ES-I3 (cell line): ENCODE measurements at regions not wholly inside any gene's neighbourhood (a gene's known extent, or its start where the extent isn't known, plus 50 kb on each side); places are given as distances from the start of the nearest gene placed in this dataset.

Source experiments
- H3K36me3 ChIP-seq: 2 replicates; pipeline ENCODE4 v1.6.1; 2013; ENCODE audit warnings: mild to moderate bottlenecking, low read length, control low read depth, moderate library complexity; ENCODE audit not compliant: insufficient read depth
- H3K4me1 ChIP-seq: 2 replicates; pipeline ENCODE4 v1.6.1; 2013; ENCODE audit warnings: mild to moderate bottlenecking, control low read depth, low read length; ENCODE audit not compliant: insufficient read depth
- H3K9ac ChIP-seq: 2 replicates; pipeline ENCODE4 v1.6.1; 2013; ENCODE audit warnings: low read depth, mild to moderate bottlenecking, low read length, moderate library complexity
- H3K9me3 ChIP-seq: 2 replicates; pipeline ENCODE4 v1.6.1; 2013; ENCODE audit warnings: mild to moderate bottlenecking, low read length, moderate library complexity; ENCODE audit not compliant: control insufficient read depth, insufficient read depth

DNA sequence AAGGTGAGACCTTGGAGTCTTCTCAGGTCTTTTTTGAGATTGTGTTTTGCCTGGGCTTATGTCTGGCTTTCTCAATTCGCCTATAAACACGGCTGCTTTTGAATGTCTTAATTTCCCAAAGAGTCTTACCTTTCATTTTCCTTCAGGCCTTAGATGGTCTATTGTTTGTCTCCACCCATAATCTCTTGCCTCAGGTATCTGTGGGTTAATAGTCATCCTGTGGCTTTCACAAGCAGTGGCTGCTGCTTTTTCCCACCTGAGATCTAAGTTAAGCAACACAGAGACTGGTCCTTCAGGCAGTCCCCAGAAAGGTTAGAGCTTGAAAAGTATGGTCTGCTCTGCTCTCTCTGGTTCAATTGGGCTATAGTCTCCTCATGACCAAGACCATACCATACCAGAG is 275.3 kb downstream of the INSIG2 start:
- H3K9ac ChIP-seq: no peak overlapping the region
- no peaks in the 10 kb centered on the region for H3K4me1 ChIP-seq
- no peaks in the 10 kb centered on the region for H3K36me3 ChIP-seq
- H3K9me3 ChIP-seq: no peaks in the 10 kb centered on the region

DNA sequence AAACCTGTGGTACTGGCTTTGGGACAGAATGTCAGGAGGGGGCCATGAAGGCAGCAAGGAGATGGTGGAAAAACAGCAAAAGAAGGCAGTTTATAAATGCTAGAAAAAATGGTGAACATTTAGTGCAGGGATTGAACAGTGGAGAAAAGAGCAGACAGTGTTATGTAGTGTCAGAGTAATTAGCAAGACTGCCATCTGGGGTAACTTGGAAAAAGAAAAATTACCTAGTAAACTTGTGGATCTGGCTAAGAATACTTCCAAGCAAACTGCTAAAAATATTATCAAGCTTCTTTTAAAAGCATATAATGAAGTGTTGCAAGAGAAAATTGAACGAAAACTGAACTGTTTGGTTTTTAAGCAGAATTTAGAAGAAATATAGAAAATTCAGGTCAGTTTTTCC is 267.8 kb downstream of the INSIG2 start:
- Histone ChIP-seq H3K9ac (no peak overlapping the region), H3K4me1 (no peaks in the 10 kb centered on the region), H3K9me3 (no peaks in the 10 kb centered on the region), H3K36me3 (no peaks in the 10 kb centered on the region)

DNA sequence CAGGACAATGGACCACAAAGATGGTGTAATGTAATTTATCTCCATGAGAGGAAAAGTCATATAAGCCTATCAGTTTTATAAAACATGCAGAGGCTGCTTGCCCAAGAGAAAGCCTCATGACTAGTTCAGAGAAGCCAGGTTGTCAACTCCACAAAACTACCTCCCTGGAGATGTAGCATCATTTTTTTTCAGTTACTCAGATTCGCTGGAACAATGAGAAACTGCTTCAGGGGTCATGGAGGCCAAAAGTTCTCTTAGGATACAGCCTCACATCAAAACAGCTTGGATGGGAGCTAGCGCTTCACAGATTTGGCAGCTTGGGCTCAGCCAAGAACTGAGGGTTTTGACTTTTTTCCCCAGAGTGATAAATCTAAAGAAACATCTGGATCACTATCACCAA is 263.5 kb downstream of the INSIG2 start:
- Histone ChIP-seq H3K9me3 (no peaks in the 10 kb centered on the region), H3K9ac (no peak overlapping the region), H3K36me3 (no peaks in the 10 kb centered on the region), H3K4me1 (peaks cover 7% of the 10 kb centered on the region; the same call in 1 of the 2 replicates)

DNA sequence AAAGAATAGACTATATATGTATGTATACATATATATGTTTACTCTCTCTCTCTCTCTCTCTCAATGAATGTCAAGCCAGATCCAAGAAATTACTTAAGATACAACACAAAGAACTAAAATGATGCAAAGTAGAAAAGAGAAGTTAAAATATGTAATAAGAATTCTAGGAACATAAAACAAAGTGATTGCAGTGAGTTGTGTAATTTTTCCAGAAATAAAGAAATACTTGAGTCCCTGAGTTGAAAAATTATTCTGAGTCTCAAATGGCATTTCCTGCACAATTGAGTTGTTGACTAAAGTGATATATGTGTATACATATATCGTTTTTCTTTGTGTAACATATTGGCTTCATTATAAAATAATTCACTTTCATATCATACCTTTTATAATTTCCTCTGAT is 262.4 kb downstream of the INSIG2 start:
- H3K36me3 ChIP-seq: no peaks in the 10 kb centered on the region
- H3K4me1 ChIP-seq: peaks cover 18% of the 10 kb centered on the region; the same call in 1 of the 2 replicates
- H3K9me3 ChIP-seq: no peaks in the 10 kb centered on the region
- no peak overlapping the region for H3K9ac ChIP-seq

DNA sequence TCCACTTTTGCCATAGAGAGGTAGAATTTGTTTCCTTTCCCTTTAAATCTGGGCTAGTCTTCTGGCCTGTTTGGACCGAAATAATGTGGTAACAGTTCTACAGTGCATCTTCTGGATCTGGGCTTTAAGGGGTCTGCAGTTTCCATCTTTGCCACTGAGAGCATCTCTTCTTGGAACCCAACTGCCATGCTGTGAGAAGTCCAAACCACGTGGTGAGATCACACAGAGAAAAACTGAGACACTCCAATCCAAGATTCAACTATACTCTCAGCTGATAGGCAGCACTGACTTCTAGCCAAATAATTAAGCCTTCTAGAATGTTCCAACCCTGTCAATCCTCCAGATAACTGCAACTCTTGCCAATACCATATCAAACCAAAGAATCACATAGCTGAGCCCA is 261.1 kb downstream of the INSIG2 start:
- Histone ChIP-seq H3K9me3 (no peaks in the 10 kb centered on the region), H3K36me3 (no peaks in the 10 kb centered on the region), H3K4me1 (peaks cover 20% of the 10 kb centered on the region; the same call in 1 of the 2 replicates), H3K9ac (no peak overlapping the region)

DNA sequence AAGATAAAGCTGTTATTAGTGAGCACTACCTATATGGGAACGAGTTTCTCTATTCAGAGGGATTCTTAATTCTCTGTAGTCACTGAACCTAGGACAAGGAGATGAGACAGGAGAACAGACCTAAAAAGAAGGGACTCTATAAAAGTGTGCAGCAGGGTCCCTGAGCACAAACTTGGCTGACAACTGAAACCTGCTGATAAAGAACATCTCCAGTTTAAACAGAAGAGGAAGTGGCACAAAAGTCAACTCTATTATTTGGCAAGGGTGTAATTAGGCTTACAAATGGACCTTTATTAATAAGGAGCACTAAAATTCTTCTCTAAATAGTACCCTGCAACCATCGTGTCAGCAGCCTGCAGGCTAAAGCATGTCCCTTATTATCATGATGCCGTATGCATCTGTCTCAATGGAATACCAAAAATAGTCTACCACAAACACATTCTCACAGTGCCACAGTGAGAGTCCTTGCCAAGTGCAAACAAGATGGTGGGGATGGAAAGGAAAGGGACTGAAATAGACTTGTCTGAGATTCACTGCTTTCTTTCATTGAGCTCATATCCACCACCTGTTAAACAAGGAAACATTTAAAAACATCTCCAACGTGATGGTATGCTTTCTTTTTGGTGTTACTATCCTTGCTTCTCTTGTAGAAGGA is 260.2 kb downstream of the INSIG2 start:
- Histone ChIP-seq H3K9ac (no peak overlapping the region), H3K9me3 (no peaks in the 10 kb centered on the region), H3K36me3 (no peaks in the 10 kb centered on the region), H3K4me1 (peaks cover 20% of the 10 kb centered on the region; the same call in 1 of the 2 replicates)

DNA sequence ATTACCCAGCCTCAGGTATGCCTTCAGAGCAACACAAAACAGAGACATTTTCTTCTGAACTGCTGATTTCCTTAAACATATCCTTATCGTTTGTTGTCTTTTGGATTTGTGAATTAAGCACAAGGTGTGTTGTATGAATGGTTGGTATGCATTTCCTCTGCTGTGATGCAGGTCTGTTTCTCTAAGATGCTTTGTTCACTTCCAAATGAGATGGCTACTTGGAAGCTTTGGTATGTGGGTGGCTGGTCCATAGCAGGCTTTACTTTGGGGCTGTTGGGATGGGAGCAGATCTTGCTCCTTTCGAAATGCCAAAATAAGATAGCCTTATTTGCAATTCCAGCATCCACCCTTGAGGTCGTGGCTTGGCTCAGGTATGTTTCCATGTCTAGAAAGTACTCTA is 257.2 kb downstream of the INSIG2 start:
- Histone ChIP-seq H3K4me1 (peaks cover 26% of the 10 kb centered on the region; the same call in 1 of the 2 replicates), H3K36me3 (no peaks in the 10 kb centered on the region), H3K9ac (no peak overlapping the region), H3K9me3 (no peaks in the 10 kb centered on the region)

DNA sequence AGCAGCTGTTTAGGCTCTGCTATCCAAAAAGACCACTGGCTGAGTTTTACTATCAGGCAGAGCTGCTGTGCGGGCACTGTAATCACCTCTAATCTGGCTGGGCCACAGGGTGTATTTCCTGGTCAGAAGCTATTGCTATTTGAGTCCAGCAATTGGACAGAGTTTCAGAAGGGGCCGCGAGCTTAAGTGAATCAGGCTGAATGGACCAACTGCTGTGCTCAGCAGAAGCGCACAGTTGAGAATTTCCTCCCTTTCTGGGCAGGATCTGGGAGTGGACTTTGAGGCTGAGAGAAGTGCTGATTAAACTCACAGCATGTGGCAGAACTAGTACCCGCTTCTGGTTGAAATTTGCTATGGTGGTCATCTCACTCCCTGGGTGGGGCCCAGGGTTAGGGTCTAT is 251.8 kb downstream of the INSIG2 start:
- H3K9me3 ChIP-seq: no peaks in the 10 kb centered on the region
- no peaks in the 10 kb centered on the region for H3K36me3 ChIP-seq

DNA sequence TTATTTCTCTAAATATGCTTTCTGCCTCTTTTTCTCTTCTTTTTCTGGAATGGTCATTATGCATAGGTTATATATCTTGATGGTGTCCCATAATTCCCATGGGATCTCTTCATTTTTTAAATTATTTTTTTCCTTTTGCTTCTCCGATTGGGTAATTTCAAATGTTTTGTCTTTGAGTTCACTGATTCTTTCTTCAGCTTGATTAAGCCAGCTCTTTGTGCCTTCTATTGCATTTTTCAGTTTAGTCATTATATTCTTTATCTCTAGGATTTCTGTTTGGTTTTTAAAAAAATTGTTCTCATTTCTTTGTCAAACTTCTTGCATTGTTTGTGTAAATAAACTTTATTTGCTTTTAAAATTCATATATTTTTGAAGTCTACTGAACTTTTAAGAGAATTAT is 251.1 kb downstream of the INSIG2 start:
- Histone ChIP-seq H3K36me3 (no peaks in the 10 kb centered on the region), H3K9me3 (no peaks in the 10 kb centered on the region), H3K4me1 (peaks cover 10% of the 10 kb centered on the region), H3K9ac (no peak overlapping the region)

More for the DNA sequence above, 251.8 kb downstream of the INSIG2 start:
- Histone ChIP-seq H3K4me1 (peaks cover 10% of the 10 kb centered on the region), H3K9ac (no peak overlapping the region)

DNA sequence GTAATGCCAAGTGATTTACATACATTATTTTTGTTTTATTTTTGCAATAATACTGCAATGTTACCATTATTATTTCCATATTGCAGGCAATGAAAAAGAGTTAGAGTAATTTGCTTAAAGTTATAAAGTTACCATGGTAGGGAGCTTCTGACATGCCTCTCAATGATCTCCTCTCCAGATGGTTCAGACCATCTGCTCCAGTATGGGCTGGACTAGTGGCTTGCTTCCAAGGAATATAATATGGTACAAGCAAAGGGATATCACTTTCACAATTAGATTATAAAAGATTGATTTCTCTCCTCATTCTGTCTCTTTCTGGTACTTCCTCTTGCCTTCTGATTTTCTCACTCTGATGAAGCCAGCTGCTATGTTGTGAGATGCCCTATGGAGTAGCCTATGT is 245.4 kb downstream of the INSIG2 start:
- Histone ChIP-seq H3K9me3 (no peaks in the 10 kb centered on the region), H3K4me1 (no peaks in the 10 kb centered on the region), H3K36me3 (no peaks in the 10 kb centered on the region), H3K9ac (no peak overlapping the region)

DNA sequence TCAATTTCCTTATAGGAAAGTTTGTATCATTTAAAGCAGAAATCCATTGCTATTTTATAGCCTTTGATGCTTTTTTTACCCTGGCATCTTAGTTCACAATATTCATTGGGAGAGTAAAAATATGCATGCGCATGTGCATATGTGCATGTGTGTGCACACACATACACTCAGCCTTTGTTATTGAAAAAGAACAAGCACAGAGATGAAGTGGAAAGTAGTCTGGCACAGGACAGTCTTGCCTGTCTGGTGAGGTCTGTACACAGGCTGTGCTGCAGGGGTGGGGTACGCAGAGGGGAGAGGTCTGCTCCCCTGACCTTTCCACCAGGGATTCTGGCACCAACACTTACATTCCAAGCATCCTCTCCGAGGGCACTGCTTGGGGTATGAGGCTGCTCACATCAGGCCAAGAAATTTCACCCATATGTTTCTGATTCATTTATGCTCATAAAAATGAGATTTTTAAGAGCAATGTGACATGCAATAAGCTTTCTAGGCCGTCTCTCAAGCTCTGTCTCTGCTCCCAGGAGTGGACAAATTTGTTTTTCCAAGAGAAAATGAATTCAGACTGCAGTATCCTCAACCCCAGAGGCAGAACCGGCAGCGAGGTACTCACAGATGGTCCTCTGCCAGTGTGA is 237.2 kb downstream of the INSIG2 start:
- H3K4me1 ChIP-seq: peaks cover 16% of the 10 kb centered on the region
- H3K36me3 ChIP-seq: no peaks in the 10 kb centered on the region
- no peak overlapping the region for H3K9ac ChIP-seq
- H3K9me3 ChIP-seq: no peaks in the 10 kb centered on the region

DNA sequence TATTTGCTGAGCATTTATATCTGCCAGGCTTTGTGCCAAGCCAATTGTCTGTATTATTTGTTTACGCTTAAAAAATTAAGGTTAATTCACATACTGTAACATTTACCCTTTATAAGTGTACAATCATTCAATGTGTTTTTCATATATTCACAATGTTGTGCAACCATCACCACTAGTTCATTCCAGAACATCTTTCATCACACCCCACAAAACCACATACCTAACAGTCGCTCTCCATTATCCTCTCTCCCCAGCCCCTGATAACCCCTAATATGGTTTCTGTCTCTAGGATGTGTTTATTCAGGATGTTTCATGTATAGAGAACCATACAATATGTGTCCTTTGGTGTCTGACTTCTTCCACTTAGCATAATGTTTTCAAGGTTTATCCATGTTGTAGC is 234.1 kb downstream of the INSIG2 start:
- H3K36me3 ChIP-seq: no peaks in the 10 kb centered on the region
- H3K9me3 ChIP-seq: no peaks in the 10 kb centered on the region
- peaks cover 36% of the 10 kb centered on the region for H3K4me1 ChIP-seq
- no peak overlapping the region for H3K9ac ChIP-seq

DNA sequence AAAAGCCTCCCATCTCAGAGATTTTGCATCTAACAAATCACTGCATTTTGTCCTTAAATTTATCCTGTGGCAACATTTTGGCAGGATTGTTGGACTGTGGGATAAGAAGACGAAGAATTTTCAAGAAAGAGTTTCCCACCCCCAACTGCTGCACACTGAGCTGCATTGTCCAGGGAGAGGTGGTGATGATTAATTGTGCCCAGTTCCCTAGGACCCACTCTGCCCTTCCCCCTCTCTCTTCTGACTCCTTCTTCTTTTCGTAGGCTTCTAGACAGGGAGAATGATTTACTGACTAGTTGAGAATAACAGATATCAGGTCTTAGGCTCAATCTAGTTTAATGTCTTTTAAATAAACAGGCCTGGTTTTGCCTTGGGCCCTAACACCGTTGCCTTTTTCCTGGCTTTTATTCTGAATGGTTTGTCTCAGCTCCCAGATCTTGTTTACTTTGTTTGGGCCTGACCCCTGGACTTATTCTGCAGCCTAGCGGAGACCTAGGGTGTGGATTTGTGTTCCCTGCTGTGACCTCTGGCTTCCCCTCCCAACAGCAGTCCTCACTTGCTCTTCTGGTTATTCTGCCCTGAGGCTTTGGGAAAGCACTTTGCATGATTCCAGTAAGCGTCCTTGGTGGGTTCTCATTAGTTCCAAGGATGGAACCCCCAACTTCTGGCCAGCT is 233.3 kb downstream of the INSIG2 start:
- peaks cover 44% of the 10 kb centered on the region for H3K4me1 ChIP-seq
- no peak overlapping the region for H3K9ac ChIP-seq
- no peaks in the 10 kb centered on the region for H3K9me3 ChIP-seq
- H3K36me3 ChIP-seq: no peaks in the 10 kb centered on the region

DNA sequence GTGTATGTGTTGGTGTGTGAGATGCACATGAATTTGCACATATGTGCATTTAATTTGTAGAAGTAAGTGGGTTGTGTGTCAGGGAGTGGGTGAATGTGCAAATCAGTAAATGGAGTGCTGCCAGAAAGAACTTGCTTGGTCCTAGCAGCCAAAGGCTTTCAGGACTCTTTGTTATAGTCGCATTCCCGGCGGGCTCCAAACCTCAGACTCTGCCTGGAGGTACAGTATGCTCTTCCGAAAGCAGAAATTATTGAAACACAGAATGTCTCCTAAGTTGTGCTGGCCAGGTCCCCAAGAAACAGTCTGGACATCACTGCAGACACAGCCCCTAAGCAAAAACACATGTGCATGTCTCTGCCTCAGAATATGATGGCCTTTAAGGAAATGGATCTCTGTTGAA is 232.4 kb downstream of the INSIG2 start:
- Histone ChIP-seq H3K9ac (no peak overlapping the region), H3K9me3 (no peaks in the 10 kb centered on the region), H3K4me1 (peaks cover 46% of the 10 kb centered on the region), H3K36me3 (no peaks in the 10 kb centered on the region)

DNA sequence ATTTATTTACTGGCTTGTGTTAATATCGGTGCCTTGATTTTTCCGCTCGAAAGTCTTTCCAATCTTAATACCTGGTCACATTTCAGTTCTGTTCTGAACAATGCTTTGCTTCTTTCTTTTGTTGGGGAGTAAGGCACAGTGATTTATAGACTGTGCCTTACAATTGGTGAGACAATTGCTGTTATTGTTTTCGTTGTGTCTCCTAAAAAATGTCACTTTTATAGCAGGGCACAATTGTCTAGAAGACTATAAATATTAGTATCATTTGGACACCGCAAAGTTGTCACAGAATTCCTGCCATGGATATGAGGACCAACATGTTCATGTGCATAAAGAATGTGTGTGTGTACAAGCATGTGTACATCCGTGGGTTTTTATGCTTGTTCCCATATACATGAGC is 231.9 kb downstream of the INSIG2 start:
- Histone ChIP-seq H3K36me3 (no peaks in the 10 kb centered on the region), H3K9ac (0 out of 2 replicates have a peak overlapping the region, but pooled peaks have one; percentile 23), H3K9me3 (no peaks in the 10 kb centered on the region), H3K4me1 (peaks cover 46% of the 10 kb centered on the region)
